H9 (cell line): ENCODE measurements at regions not wholly inside any gene's neighbourhood (a gene's known extent, or its start where the extent isn't known, plus 50 kb on each side); places are given as distances from the start of the nearest gene placed in this dataset.

ENCODE experiments used
- DNase-seq: peaks from one replicate; pipeline ENCODE4 v3.0.0-alpha.2; 2017
- H2AFZ ChIP-seq: one replicate; pipeline ENCODE4 v1.6.1; 2013; ENCODE audit warnings: mild to moderate bottlenecking, low read length, control low read depth, moderate library complexity
- H2AK5ac ChIP-seq: 2 replicates; pipeline ENCODE4 v1.6.1; 2013; ENCODE audit warnings: low read length, control low read depth, mixed read lengths; ENCODE audit not compliant: insufficient read length
- H2BK120ac ChIP-seq: one replicate; pipeline ENCODE4 v1.6.1; 2013; ENCODE audit warnings: low read depth, mild to moderate bottlenecking, low read length, control low read depth, inconsistent platforms; ENCODE audit not compliant: poor library complexity, severe bottlenecking
- H2BK12ac ChIP-seq: 2 replicates; pipeline ENCODE4 v1.6.1; 2013; ENCODE audit warnings: low read length, control low read depth, mixed read lengths, low read depth; ENCODE audit not compliant: insufficient read length
- H2BK15ac ChIP-seq: 2 replicates; pipeline ENCODE4 v1.6.1; 2013; ENCODE audit warnings: low read depth, low read length, control low read depth
- H2BK20ac ChIP-seq: one replicate; pipeline ENCODE4 v1.6.1; 2013; ENCODE audit warnings: low read depth, mild to moderate bottlenecking, low read length, control low read depth, inconsistent platforms; ENCODE audit not compliant: poor library complexity, severe bottlenecking
- H2BK5ac ChIP-seq: 2 replicates; pipeline ENCODE4 v1.6.1; 2013; ENCODE audit warnings: low read length, control low read depth, mixed read lengths; ENCODE audit not compliant: insufficient read length
- H3K14ac ChIP-seq: 2 replicates; pipeline ENCODE4 v1.6.1; 2013; ENCODE audit warnings: low read length, control low read depth; ENCODE audit not compliant: insufficient read depth
- H3K18ac ChIP-seq: 2 replicates; pipeline ENCODE4 v1.6.1; 2013; ENCODE audit warnings: low read depth, mild to moderate bottlenecking, mixed read lengths, low read length, control low read depth; ENCODE audit not compliant: insufficient read length
- H3K23ac ChIP-seq: 2 replicates; pipeline ENCODE4 v1.6.1; 2013; ENCODE audit warnings: low read length, control low read depth, mixed read lengths, low read depth; ENCODE audit not compliant: insufficient read length
- H3K23me2 ChIP-seq: 2 replicates; pipeline ENCODE4 v1.6.1; 2013; ENCODE audit warnings: low read depth, mild to moderate bottlenecking, mixed read lengths, low read length, control low read depth; ENCODE audit not compliant: insufficient read length, poor library complexity, severe bottlenecking
- H3K27ac ChIP-seq: 2 replicates; pipeline ENCODE4 v1.5.1; 2013; ENCODE audit warnings: low read length, control low read depth, mixed read lengths, low read depth; ENCODE audit not compliant: insufficient read length
- H3K27me3 ChIP-seq: 2 replicates; pipeline ENCODE4 v1.6.1; 2013; ENCODE audit warnings: low read length, control low read depth, inconsistent platforms; ENCODE audit not compliant: insufficient read depth
- H3K4ac ChIP-seq: 2 replicates; pipeline ENCODE4 v1.6.1; 2013; ENCODE audit warnings: low read depth, mild to moderate bottlenecking, control low read depth, inconsistent platforms, low read length, moderate library complexity
- H3K4me1 ChIP-seq: 2 replicates; pipeline ENCODE4 v1.6.1; 2013; ENCODE audit warnings: low read length, control low read depth, inconsistent platforms; ENCODE audit not compliant: insufficient read depth
- H3K4me2 ChIP-seq: 2 replicates; pipeline ENCODE4 v1.6.1; 2013; ENCODE audit warnings: low read length, control low read depth, mixed read lengths; ENCODE audit not compliant: insufficient read length, insufficient read depth
- H3K56ac ChIP-seq: 2 replicates; pipeline ENCODE4 v1.6.1; 2013; ENCODE audit warnings: low read depth, mild to moderate bottlenecking, mixed read lengths, low read length, control low read depth; ENCODE audit not compliant: insufficient read length
- H3K79me1 ChIP-seq: 2 replicates; pipeline ENCODE4 v1.6.1; 2013; ENCODE audit warnings: low read depth, mild to moderate bottlenecking, moderate library complexity, low read length, control low read depth, inconsistent platforms; ENCODE audit not compliant: insufficient read depth, poor library complexity, severe bottlenecking
- H3K79me2 ChIP-seq: 2 replicates; pipeline ENCODE4 v1.6.1; 2013; ENCODE audit warnings: low read length, control low read depth, inconsistent platforms; ENCODE audit not compliant: insufficient read depth
- H3K9ac ChIP-seq: 2 replicates; pipeline ENCODE4 v1.6.1; 2013; ENCODE audit warnings: low read length, control low read depth, mixed read lengths; ENCODE audit not compliant: insufficient read length; ENCODE audit errors: extremely low read depth
- H3K9me3 ChIP-seq: one replicate; pipeline ENCODE4 v1.6.1; 2013; ENCODE audit warnings: low read depth, low read length, inconsistent platforms; ENCODE audit not compliant: control insufficient read depth
- H3T11ph ChIP-seq: one replicate; pipeline ENCODE4 v1.6.1; 2013; ENCODE audit warnings: mild to moderate bottlenecking, low read length, control low read depth, inconsistent platforms
- H4K20me1 ChIP-seq: one replicate; pipeline ENCODE4 v1.6.1; 2013; ENCODE audit not compliant: control insufficient read depth, insufficient read length, insufficient read depth
- H4K5ac ChIP-seq: 2 replicates; pipeline ENCODE4 v1.6.1; 2013; ENCODE audit warnings: low read depth, mild to moderate bottlenecking, mixed read lengths, low read length, control low read depth; ENCODE audit not compliant: insufficient read length
- H4K8ac ChIP-seq: replicated peaks from 2 replicates; pipeline ENCODE4 v1.6.1; 2013; ENCODE audit warnings: low read length, control low read depth, mixed read lengths, low read depth; ENCODE audit not compliant: insufficient read length
- H4K91ac ChIP-seq: 2 replicates; pipeline ENCODE4 v1.6.1; 2013; ENCODE audit warnings: low read depth, mild to moderate bottlenecking, moderate library complexity, mixed read lengths, low read length, control low read depth; ENCODE audit not compliant: insufficient read length
- H3K27ac Mint-ChIP-seq, 3 experiments: 2 replicates in 2 of 3; 3 replicates in 1 of 3; pipeline ENCODE4 v1.8.0; 2020 to 2021; ENCODE audit warnings: mixed read lengths in 3 of 3, mild to moderate bottlenecking in 1 of 3, moderate library complexity in 1 of 3
- H3K27me3 Mint-ChIP-seq: 2 replicates; pipeline ENCODE4 v1.8.0; 2021; ENCODE audit warnings: low read depth, mild to moderate bottlenecking, moderate library complexity, mixed read lengths
- H3K36me3 Mint-ChIP-seq, 3 experiments: 2 replicates in 2 of 3; 3 replicates in 1 of 3; pipeline ENCODE4 v1.8.0; 2020 to 2021; ENCODE audit warnings: low read depth in 3 of 3, mixed read lengths in 3 of 3; ENCODE audit not compliant: insufficient read depth in 1 of 3
- H3K4me1 Mint-ChIP-seq, 2 experiments: 2 replicates each; pipeline ENCODE4 v1.8.0; 2020; ENCODE audit warnings: mixed read lengths in 2 of 2
- H3K4me3 Mint-ChIP-seq, 2 experiments: 2 replicates in 1 of 2; 3 replicates in 1 of 2; pipeline ENCODE4 v1.8.0; 2020 to 2021; ENCODE audit warnings: mild to moderate bottlenecking in 2 of 2, mixed read lengths in 2 of 2, moderate library complexity in 1 of 2
- H3K9me3 Mint-ChIP-seq, 2 experiments: 2 replicates in 1 of 2; 3 replicates in 1 of 2; pipeline ENCODE4 v1.8.0; 2020; ENCODE audit warnings: mild to moderate bottlenecking in 2 of 2, mixed read lengths in 2 of 2, moderate library complexity in 1 of 2
- CTCF ChIP-seq: fragments of 200-600 bp; sonication (generic); conservative IDR thresholded peaks from 3 replicates; pipeline ENCODE4 v1.8.0; 2021; ENCODE audit warnings: antibody characterized with exemption, mild to moderate bottlenecking
- WGBS: extraction: QIAGEN DNeasy Blood & Tissue Kit; methylation state at CpG from one replicate; pipeline ENCODE4 v1.1.7; 2013; ENCODE audit warnings: missing lambda C conversion rate, low lambda C conversion rate, mixed read lengths; ENCODE audit not compliant: insufficient read length; ENCODE audit errors: extremely low coverage; 5-methylcytosine and 5-hydroxymethylcytosine counted together

GRCh38 chr7:98040626-98041360 lies 50.8 kb upstream of the OCM2 start:
- WGBS = no CpG with 5 or more reads among the region's 17 CpGs

More at GRCh38 chr7:98040626-98041360, 50.8 kb upstream of the OCM2 start:
- Histone ChIP-seq H2BK20ac (no peak overlapping the region), H3K56ac (no peak overlapping the region), H3K4me1 (no peaks in the 10 kb centered on the region), H2AFZ (no peak overlapping the region), H2AK5ac (no peak overlapping the region), H3K4me2 (no peak overlapping the region), H2BK15ac (no peak overlapping the region), H4K20me1 (no peaks in the 10 kb centered on the region), H4K8ac (no peak overlapping the region), H4K91ac (no peak overlapping the region), H2BK5ac (no peak overlapping the region), H4K5ac (no peak overlapping the region), H3K9me3 (no peaks in the 10 kb centered on the region), H3K27ac (no peak overlapping the region), H3K23ac (no peak overlapping the region), H2BK120ac (no peak overlapping the region), H3K4ac (no peak overlapping the region), H3K27me3 (no peaks in the 10 kb centered on the region), H3K79me2 (no peaks in the 10 kb centered on the region), H3K23me2 (no peaks in the 10 kb centered on the region), H3K14ac (no peak overlapping the region), H2BK12ac (no peak overlapping the region), H3K9ac (no peak overlapping the region), H3K79me1 (no peaks in the 10 kb centered on the region), H3K18ac (no peak overlapping the region), H3T11ph (no peak overlapping the region)
- H3K4me1 Mint-ChIP-seq = no peaks in the 10 kb centered on the region
- no peak for TF ChIP-seq CTCF
- no peaks in the 10 kb centered on the region for H3K36me3 Mint-ChIP-seq
- peaks cover 4% of the 10 kb centered on the region for H3K27me3 Mint-ChIP-seq
- H3K4me3 Mint-ChIP-seq = no peak overlapping the region
- no peak for DNase-seq
- H3K9me3 Mint-ChIP-seq = no peaks in the 10 kb centered on the region
- no peak overlapping the region; a peak in 1 of 7 replicates for H3K27ac Mint-ChIP-seq
